IPS DF 6.9 (cell line): ENCODE measurements at regions not wholly inside any gene's neighbourhood (a gene's known extent, or its start where the extent isn't known, plus 50 kb on each side); places are given as distances from the start of the nearest gene placed in this dataset.
"Not testable (repeated sequence)": the region's sequence is repeated elsewhere in the genome, so short reads cannot be mapped to it uniquely, and the experiment has no call there.

ENCODE experiments used
- DNase-seq: peaks from one replicate; pipeline ENCODE4 v3.0.0-alpha.2; 2013; ENCODE audit warnings: low read depth, low spot score
- H3K27ac ChIP-seq: one replicate; pipeline ENCODE4 v1.5.1; 2013; ENCODE audit warnings: low read length, control low read depth
- H3K27me3 ChIP-seq: 2 replicates; pipeline ENCODE4 v1.6.1; 2013; ENCODE audit warnings: mild to moderate bottlenecking, low read length; ENCODE audit not compliant: control insufficient read depth, insufficient read depth
- H3K36me3 ChIP-seq: 2 replicates; pipeline ENCODE4 v1.6.1; 2013; ENCODE audit warnings: low read length; ENCODE audit not compliant: control insufficient read depth, insufficient read depth
- H3K4me1 ChIP-seq: 2 replicates; pipeline ENCODE4 v1.6.1; 2013; ENCODE audit warnings: low read length; ENCODE audit not compliant: control insufficient read depth, insufficient read depth
- H3K4me3 ChIP-seq: 2 replicates; pipeline ENCODE4 v1.5.1; 2013; ENCODE audit warnings: mild to moderate bottlenecking, low read length
- H3K9me3 ChIP-seq: 2 replicates; pipeline ENCODE4 v1.6.1; 2013; ENCODE audit warnings: low read length, inconsistent platforms; ENCODE audit not compliant: control insufficient read depth, insufficient read depth
- WGBS: extraction: QIAGEN DNeasy Blood & Tissue Kit; methylation state at CpG from one replicate; pipeline ENCODE4 v1.1.7; 2013; ENCODE audit warnings: mixed read lengths, missing lambda C conversion rate; ENCODE audit not compliant: insufficient read length, insufficient coverage; 5-methylcytosine and 5-hydroxymethylcytosine counted together

DNA sequence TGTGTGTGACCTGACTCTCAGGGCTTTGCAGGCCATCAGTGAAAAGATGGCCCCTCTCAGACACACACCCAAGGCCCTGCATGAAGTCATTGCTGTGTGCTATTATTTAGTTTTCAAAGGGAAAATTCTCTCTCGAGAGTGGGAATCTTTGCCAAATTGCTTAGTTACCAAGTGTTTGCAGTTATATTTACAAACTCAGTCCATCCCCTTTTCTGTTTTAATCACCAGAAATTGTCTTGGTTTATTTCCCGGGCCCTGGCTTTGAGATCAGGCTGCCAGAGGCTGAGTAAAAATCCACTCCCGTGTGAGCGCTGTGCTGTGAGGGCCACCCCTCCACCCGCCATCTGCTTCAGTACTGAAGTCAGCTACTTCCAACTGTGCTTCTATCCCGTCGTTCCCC, 163.1 kb downstream of the SOD2 start:
- Histone ChIP-seq H3K36me3 (no peaks in the 10 kb centered on the region), H3K27me3 (no peaks in the 10 kb centered on the region; the same call in 1 of the 2 replicates), H3K9me3 (no peaks in the 10 kb centered on the region), H3K4me3 (no peak overlapping the region), H3K4me1 (no peaks in the 10 kb centered on the region), H3K27ac (no peak overlapping the region)
- no peak for DNase-seq
- no CpG with 5 or more reads among the region's 7 CpGs for WGBS

GRCh38 chr6:159527351-159527750, 165.7 kb downstream of the SOD2 start:
- no peaks in the 10 kb centered on the region for H3K36me3 ChIP-seq
- H3K9me3 ChIP-seq: no peaks in the 10 kb centered on the region
- WGBS: no CpG with 5 or more reads among the region's 1 CpG
- H3K4me1 ChIP-seq: no peaks in the 10 kb centered on the region
- H3K4me3 ChIP-seq: no peak overlapping the region
- H3K27ac ChIP-seq: no peak overlapping the region
- no peaks in the 10 kb centered on the region; the same call in 1 of the 2 replicates for H3K27me3 ChIP-seq
- no peak for DNase-seq

DNA sequence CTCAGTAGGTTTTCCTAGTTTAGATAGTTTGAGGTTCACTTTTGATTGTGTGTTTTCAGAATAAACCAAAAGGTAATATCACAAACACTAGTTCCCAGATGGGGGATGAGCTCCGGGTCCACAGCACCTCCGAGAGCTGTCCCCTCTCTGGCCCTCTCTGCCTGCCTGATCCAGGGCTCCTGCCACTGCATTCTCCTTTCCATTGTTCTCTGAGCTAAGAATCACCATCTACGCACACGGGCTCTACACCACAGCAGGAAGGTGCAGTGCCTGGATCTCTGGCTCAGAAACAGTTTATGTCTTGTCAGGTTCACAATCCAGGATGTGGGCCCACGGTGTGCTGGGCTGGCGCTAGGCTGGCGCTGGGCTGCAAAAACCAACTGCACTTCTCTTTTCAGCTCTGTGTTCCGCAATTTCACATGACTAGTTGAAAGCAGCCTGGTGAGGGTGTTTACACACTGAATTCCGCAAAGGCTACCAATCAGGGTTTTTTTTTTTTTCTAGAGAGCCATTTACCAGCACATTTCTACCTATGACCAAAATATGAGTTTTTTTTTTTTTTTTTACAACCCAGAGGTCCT, 167.5 kb downstream of the SOD2 start:
- no peak overlapping the region for H3K27ac ChIP-seq
- no peaks in the 10 kb centered on the region for H3K4me1 ChIP-seq
- no peaks in the 10 kb centered on the region for H3K27me3 ChIP-seq
- no CpG with 5 or more reads among the region's 9 CpGs for whole genome bisulfite sequencing
- H3K36me3 ChIP-seq: no peaks in the 10 kb centered on the region
- no peak for DNase-seq
- no peaks in the 10 kb centered on the region for H3K9me3 ChIP-seq
- H3K4me3 ChIP-seq: no peak overlapping the region

GRCh38 chr6:159522877-159523547, 170.0 kb downstream of the SOD2 start:
- no CpG with 5 or more reads among the region's 4 CpGs for WGBS
- H3K36me3 ChIP-seq: no peaks in the 10 kb centered on the region
- no peak overlapping the region for H3K27ac ChIP-seq
- DNase-seq: no peak
- H3K4me1 ChIP-seq: no peaks in the 10 kb centered on the region
- no peaks in the 10 kb centered on the region for H3K27me3 ChIP-seq
- H3K9me3 ChIP-seq: no peaks in the 10 kb centered on the region
- H3K4me3 ChIP-seq: no peak overlapping the region

- no peak for DNase-seq
Observed at GRCh38 chr6:159521962-159522361, 171.1 kb downstream of the SOD2 start.

GRCh38 chr6:159520002-159520401, 173.0 kb downstream of the SOD2 start:
- no peak overlapping the region for H3K4me3 ChIP-seq
- no peaks in the 10 kb centered on the region for H3K36me3 ChIP-seq
- no peak for DNase-seq

More at GRCh38 chr6:159521962-159522361, 171.1 kb downstream of the SOD2 start:
- Histone ChIP-seq H3K27me3 (no peaks in the 10 kb centered on the region), H3K4me3 (no peak overlapping the region), H3K9me3 (no peaks in the 10 kb centered on the region), H3K36me3 (no peaks in the 10 kb centered on the region), H3K27ac (no peak overlapping the region), H3K4me1 (no peaks in the 10 kb centered on the region)

GRCh38 chr6:159515811-159516210, 177.2 kb downstream of the SOD2 start:
- not testable (repeated sequence) for H3K27me3 ChIP-seq, H3K9me3 ChIP-seq, H3K27ac ChIP-seq, H3K4me3 ChIP-seq, H3K4me1 ChIP-seq, H3K36me3 ChIP-seq, DNase-seq
- WGBS: no CpG with 5 or more reads among the region's 3 CpGs

More at GRCh38 chr6:159520002-159520401, 173.0 kb downstream of the SOD2 start:
- no peak overlapping the region for H3K27ac ChIP-seq
- no peaks in the 10 kb centered on the region for H3K27me3 ChIP-seq
- no peaks in the 10 kb centered on the region for H3K9me3 ChIP-seq
- no peaks in the 10 kb centered on the region for H3K4me1 ChIP-seq

DNA sequence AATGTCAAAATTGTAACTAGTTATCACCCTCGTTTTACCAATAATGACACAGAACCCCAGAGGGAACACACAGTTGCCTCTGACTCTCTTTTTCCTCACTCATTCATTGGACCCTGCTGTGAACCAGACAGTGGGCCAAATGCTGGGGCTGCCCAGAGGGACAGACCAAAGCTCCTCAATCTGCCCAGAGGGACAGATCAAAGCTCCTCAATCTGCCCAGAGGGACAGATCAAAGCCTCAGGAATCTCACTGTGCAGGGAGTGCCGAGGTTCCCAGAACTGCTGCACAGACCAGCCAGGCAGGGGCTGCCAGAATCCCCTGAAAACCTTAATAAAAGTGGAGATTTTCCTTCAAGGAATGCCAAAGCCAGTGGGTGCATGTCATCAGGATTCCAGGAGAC, 179.1 kb downstream of the SOD2 start:
- Histone ChIP-seq H3K4me3 (no peak overlapping the region), H3K9me3 (no peaks in the 10 kb centered on the region), H3K27ac (no peak overlapping the region), H3K4me1 (no peaks in the 10 kb centered on the region), H3K36me3 (no peaks in the 10 kb centered on the region), H3K27me3 (no peaks in the 10 kb centered on the region)
- DNase-seq: no peak
- WGBS: no CpG with 5 or more reads among the region's 2 CpGs

GRCh38 chr6:159513074-159513720, 179.8 kb downstream of the SOD2 start:
- H3K9me3 ChIP-seq: no peaks in the 10 kb centered on the region
- H3K36me3 ChIP-seq: no peaks in the 10 kb centered on the region
- WGBS: no CpG with 5 or more reads among the region's 7 CpGs
- H3K27me3 ChIP-seq: no peaks in the 10 kb centered on the region
- H3K27ac ChIP-seq: no peak overlapping the region
- no peaks in the 10 kb centered on the region for H3K4me1 ChIP-seq
- H3K4me3 ChIP-seq: no peak overlapping the region
- no peak for DNase-seq

DNA sequence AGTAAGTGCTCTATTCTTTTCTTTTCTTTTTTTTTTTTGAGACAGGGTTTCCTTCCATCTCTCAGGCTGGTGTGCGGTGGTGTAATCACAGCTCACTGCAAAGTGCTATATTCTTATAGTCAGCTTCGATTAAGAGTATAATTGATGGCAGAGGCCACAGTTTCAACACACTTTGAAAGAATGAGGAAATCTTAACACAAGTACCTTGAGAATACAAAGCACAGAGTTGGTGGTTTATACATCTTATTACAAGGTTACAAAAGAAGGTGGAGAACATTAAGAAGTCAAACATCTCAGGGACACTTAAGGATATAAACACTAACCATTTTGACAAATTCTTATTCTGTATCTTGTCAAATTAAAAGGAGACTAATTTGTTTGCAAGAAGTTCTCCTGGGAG, 180.5 kb downstream of the SOD2 start:
- no peaks in the 10 kb centered on the region for H3K36me3 ChIP-seq
- H3K4me1 ChIP-seq: no peaks in the 10 kb centered on the region
- no CpG with 5 or more reads among the region's 2 CpGs for WGBS
- H3K27ac ChIP-seq: no peak overlapping the region
- no peaks in the 10 kb centered on the region for H3K27me3 ChIP-seq
- no peaks in the 10 kb centered on the region for H3K9me3 ChIP-seq
- H3K4me3 ChIP-seq: no peak overlapping the region
- no peak for DNase-seq

- H3K27me3 ChIP-seq: no peaks in the 10 kb centered on the region
- DNase-seq: no peak
- no peak overlapping the region for H3K27ac ChIP-seq
- H3K9me3 ChIP-seq: no peaks in the 10 kb centered on the region
- WGBS: no CpG with 5 or more reads among the region's 2 CpGs
- no peaks in the 10 kb centered on the region for H3K4me1 ChIP-seq
- H3K4me3 ChIP-seq: no peak overlapping the region
- no peaks in the 10 kb centered on the region for H3K36me3 ChIP-seq
Observed at GRCh38 chr6:159512104-159512503, 180.9 kb downstream of the SOD2 start.
